Endothelial cell of umbilical vein (primary cell): ENCODE measurements at regions not wholly inside any gene's neighbourhood (a gene's known extent, or its start where the extent isn't known, plus 50 kb on each side); places are given as distances from the start of the nearest gene placed in this dataset.

Experiments
- BruUV-seq: library from RNA; stranded (reverse); fragments of 400-500 nt; replicated peaks from 2 replicates; lab custom pipeline; 2021; lab: Mats Ljungman, UMichigan
- CTCF ChIA-PET: fragments of 300-600, 350-600 bp; sonication (Branson Sonifier 250); formaldehyde crosslinking; loops from one replicate; lab custom pipeline; 2021; ENCODE audit warnings: antibody characterized with exemption, inconsistent platforms; lab: Charles Lee
- POLR2A ChIA-PET: fragments of 300-600, 350-600 bp; sonication (Branson Sonifier 250); formaldehyde crosslinking; loops from one replicate; lab custom pipeline; 2021; ENCODE audit warnings: antibody characterized with exemption, inconsistent platforms; lab: Charles Lee
- DNase-seq: peaks from one replicate; pipeline ENCODE4 v3.0.0-alpha.2; 2011; ENCODE audit warnings: low read depth, low spot score
- FAIRE-seq: peaks from 2 replicates; lab custom pipeline; 2011; peaks lifted over from hg19 to GRCh38; lab: Jason Lieb, UNC
- H2AFZ ChIP-seq: 2 replicates; pipeline ENCODE4 v1.6.0; 2012; ENCODE audit warnings: low read depth, low read length, control low read depth, inconsistent platforms
- H3K27ac ChIP-seq: 2 replicates; pipeline ENCODE4 v1.5.1; 2011; ENCODE audit warnings: low read depth, mild to moderate bottlenecking, control low read depth, low read length, moderate library complexity; ENCODE audit not compliant: insufficient read depth
- H3K27me3 ChIP-seq, 2 experiments: 2 replicates each; pipeline versions ENCODE4 v1.6.0 to v1.6.1; 2011; ENCODE audit warnings: low read length in 2 of 2, mixed read lengths in 1 of 2; ENCODE audit not compliant: control insufficient read depth in 2 of 2, insufficient read depth in 2 of 2
- H3K36me3 ChIP-seq, 2 experiments: 2 replicates in 1 of 2; 3 replicates in 1 of 2; pipeline ENCODE4 v1.5.1; 2011; ENCODE audit warnings: low read length in 2 of 2, mild to moderate bottlenecking in 1 of 2, moderate library complexity in 1 of 2; ENCODE audit not compliant: control insufficient read depth in 2 of 2, insufficient read depth in 2 of 2; ENCODE audit errors: extremely low read depth in 1 of 2
- H3K4me1 ChIP-seq: 3 replicates; pipeline ENCODE4 v1.5.1; 2011; ENCODE audit warnings: mild to moderate bottlenecking, low read length; ENCODE audit not compliant: control insufficient read depth, insufficient read depth; ENCODE audit errors: extremely low read depth
- H3K4me2 ChIP-seq: 2 replicates; pipeline ENCODE4 v1.6.1; 2011; ENCODE audit warnings: low read length, control low read depth, mixed read lengths; ENCODE audit not compliant: insufficient read depth
- H3K4me3 ChIP-seq, 3 experiments: fragments of 200-600 bp in 1 of 3; sonication (generic), shearing (Covaris generic) in 1 of 3; replicated peaks in 1 of 3; 2 replicates each; pipeline ENCODE4 v1.5.1; 2011 to 2016; ENCODE audit warnings: control low read depth in 3 of 3, low read length in 3 of 3, mild to moderate bottlenecking in 2 of 3, inconsistent platforms in 1 of 3, low read depth in 1 of 3, moderate library complexity in 1 of 3; ENCODE audit not compliant: insufficient read depth in 1 of 3
- H3K79me2 ChIP-seq: 2 replicates; pipeline ENCODE4 v1.6.0; 2012; ENCODE audit warnings: low read length, inconsistent platforms; ENCODE audit not compliant: control insufficient read depth, insufficient read depth
- H3K9ac ChIP-seq: replicated peaks from 2 replicates; pipeline ENCODE3; 2011; ENCODE audit warnings: low read length, control low read depth; ENCODE audit not compliant: insufficient read depth; ENCODE audit errors: extremely low read depth
- H3K9me1 ChIP-seq: replicated peaks from 3 replicates; pipeline ENCODE4 v1.6.0; 2011; ENCODE audit warnings: mild to moderate bottlenecking, low read length; ENCODE audit not compliant: control insufficient read depth, insufficient read depth; ENCODE audit errors: extremely low read depth
- H3K9me3 ChIP-seq: replicated peaks from 2 replicates; pipeline ENCODE4 v1.5.1; 2012; ENCODE audit warnings: low read length, inconsistent platforms; ENCODE audit not compliant: control insufficient read depth, insufficient read depth
- H4K20me1 ChIP-seq: replicated peaks from 2 replicates; pipeline ENCODE3; 2011; ENCODE audit warnings: mild to moderate bottlenecking, low read length; ENCODE audit not compliant: control insufficient read depth, insufficient read depth; ENCODE audit errors: extremely low read depth
- EZH2 ChIP-seq: IDR thresholded peaks from 2 replicates; pipeline ENCODE4 v1.6.1; 2012; ENCODE audit warnings: borderline replicate concordance, low read depth, mild to moderate bottlenecking, moderate library complexity, low read length, inconsistent platforms; ENCODE audit not compliant: severe bottlenecking
- FOS ChIP-seq: IDR thresholded peaks from 2 replicates; pipeline ENCODE4 v1.6.1; 2011; ENCODE audit warnings: mild to moderate bottlenecking, low read length, moderate library complexity, borderline replicate concordance; ENCODE audit not compliant: insufficient read depth
- GATA2 ChIP-seq: IDR thresholded peaks from 2 replicates; pipeline ENCODE4 v1.7.0; 2011; ENCODE audit warnings: low read depth, mild to moderate bottlenecking, moderate library complexity, mixed read lengths, low read length; ENCODE audit not compliant: insufficient read length, insufficient read depth
- JUN ChIP-seq: IDR thresholded peaks from 2 replicates; pipeline ENCODE4 v1.6.1; 2011; ENCODE audit warnings: borderline replicate concordance, low read depth; ENCODE audit not compliant: insufficient read length, insufficient read depth
- MYC ChIP-seq: IDR thresholded peaks from one replicate; pipeline ENCODE4 v1.6.1; 2011; ENCODE audit warnings: mild to moderate bottlenecking, low read depth, low read length
- POLR2A ChIP-seq: IDR thresholded peaks from 2 replicates; pipeline ENCODE4 v1.6.1; 2012; ENCODE audit warnings: low read depth, mild to moderate bottlenecking, control low read depth, low read length
- POLR2AphosphoS5 ChIP-seq: IDR thresholded peaks from 2 replicates; pipeline ENCODE4 v1.6.1; 2012; ENCODE audit warnings: low read depth, mild to moderate bottlenecking, control low read depth, low read length, moderate library complexity; ENCODE audit not compliant: insufficient read depth
- dilution Hi-C: fragments of 300-500 bp; cut with MboI; formaldehyde crosslinking; loops from one replicate; pipeline ENCODE4 v1.15.0; 2019; ENCODE audit warnings: low sequenced_read_pairs; ENCODE audit not compliant: extremely low pct_ligation_motif_present
- intact Hi-C: fragments of 100-400 bp; cut with micrococcal nuclease; formaldehyde crosslinking; loops from one replicate; pipeline ENCODE4 v1.10.0; 2022
- TF ChIP-seq, protein P1 (sequence below), 2 donors: IDR thresholded peaks; 1 replicate in 1 of 2; 2 replicates in 1 of 2; pipeline ENCODE4 v1.5.1; 2011; ENCODE audit warnings: low read length in 2 of 2, mild to moderate bottlenecking in 2 of 2, moderate library complexity in 2 of 2, control low read depth in 1 of 2, inconsistent platforms in 1 of 2, low read depth in 1 of 2; ENCODE audit not compliant: insufficient read depth in 1 of 2; ENCODE audit errors: extremely low read depth in 1 of 2
- TF ChIP-seq, protein P2 (sequence below): IDR thresholded peaks from 2 replicates; pipeline ENCODE4 v1.6.1; 2011; ENCODE audit not compliant: insufficient read depth, insufficient read length

DNA sequence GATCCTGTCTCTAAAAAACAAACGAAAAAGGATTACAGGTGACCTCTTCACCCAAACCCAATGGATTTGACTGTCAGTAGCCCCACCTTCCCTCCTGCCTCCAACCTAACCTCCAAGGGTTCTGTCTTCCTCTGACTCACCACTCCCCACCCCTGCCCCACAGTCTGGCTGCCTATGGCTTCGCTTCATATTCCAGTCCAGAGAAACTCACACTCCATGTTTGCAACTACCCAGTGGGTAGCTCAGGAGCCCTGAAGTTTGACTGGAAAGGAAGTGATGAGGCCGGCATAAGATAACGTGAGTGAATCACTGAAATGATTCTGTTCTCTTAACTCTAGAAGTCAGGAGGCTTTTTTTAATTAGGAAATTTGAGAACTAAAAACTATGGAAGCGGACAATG lies 303.9 kb downstream of the FOXO1 start:
- no TSS peak for BruUV-seq

DNA sequence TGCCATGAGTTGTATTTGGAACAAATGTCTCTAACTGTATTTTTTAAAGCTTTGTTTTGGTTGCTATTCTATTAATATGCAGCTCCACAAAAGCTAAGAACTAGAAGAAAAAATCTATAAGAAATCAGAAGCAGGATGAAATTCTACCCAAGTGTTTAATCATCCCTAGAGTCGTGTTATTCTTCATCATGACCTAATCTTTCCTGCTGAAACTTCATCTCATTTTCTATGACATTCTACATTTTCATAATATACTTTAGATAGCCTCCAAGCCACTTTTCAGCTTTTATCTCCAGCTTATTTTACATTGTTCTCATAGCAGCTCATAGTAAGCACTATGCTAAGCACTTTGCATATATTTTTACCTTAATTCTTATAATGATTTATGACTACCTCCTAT lies 302.8 kb downstream of the FOXO1 start:
- DNase-seq (no peak), FAIRE-seq (no peak)
- no TSS peak for BruUV-seq
- no peaks in the 10 kb centered on the region for H3K36me3 ChIP-seq
- H3K9me3 ChIP-seq: no peaks in the 10 kb centered on the region
- TF ChIP-seq POLR2AphosphoS5 (no peak), MYC (no peak), JUN (no peak), EZH2 (no peak), POLR2A (no peak), GATA2 (no peak), FOS (no peak)
- TF ChIP-seq, protein P1, sequence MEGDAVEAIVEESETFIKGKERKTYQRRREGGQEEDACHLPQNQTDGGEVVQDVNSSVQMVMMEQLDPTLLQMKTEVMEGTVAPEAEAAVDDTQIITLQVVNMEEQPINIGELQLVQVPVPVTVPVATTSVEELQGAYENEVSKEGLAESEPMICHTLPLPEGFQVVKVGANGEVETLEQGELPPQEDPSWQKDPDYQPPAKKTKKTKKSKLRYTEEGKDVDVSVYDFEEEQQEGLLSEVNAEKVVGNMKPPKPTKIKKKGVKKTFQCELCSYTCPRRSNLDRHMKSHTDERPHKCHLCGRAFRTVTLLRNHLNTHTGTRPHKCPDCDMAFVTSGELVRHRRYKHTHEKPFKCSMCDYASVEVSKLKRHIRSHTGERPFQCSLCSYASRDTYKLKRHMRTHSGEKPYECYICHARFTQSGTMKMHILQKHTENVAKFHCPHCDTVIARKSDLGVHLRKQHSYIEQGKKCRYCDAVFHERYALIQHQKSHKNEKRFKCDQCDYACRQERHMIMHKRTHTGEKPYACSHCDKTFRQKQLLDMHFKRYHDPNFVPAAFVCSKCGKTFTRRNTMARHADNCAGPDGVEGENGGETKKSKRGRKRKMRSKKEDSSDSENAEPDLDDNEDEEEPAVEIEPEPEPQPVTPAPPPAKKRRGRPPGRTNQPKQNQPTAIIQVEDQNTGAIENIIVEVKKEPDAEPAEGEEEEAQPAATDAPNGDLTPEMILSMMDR (IDR thresholded peaks at IDR 0.05; ENCODE audit: extremely low read depth in 1 of 2, insufficient read depth in 1 of 2, low read depth in 1 of 2, low read length in 2 of 2): no peak
- TF ChIP-seq, protein P2, sequence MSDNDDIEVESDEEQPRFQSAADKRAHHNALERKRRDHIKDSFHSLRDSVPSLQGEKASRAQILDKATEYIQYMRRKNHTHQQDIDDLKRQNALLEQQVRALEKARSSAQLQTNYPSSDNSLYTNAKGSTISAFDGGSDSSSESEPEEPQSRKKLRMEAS: no peak
- H4K20me1 ChIP-seq: no peaks in the 10 kb centered on the region
- no peak overlapping the region for H3K4me2 ChIP-seq
- H3K4me1 ChIP-seq: no peaks in the 10 kb centered on the region
- H3K9ac ChIP-seq: no peak overlapping the region
- no peaks in the 10 kb centered on the region for H3K9me1 ChIP-seq
- dilution Hi-C loops (no loop called here), intact Hi-C loops (no loop called here)
- H3K27me3 ChIP-seq: no peaks in the 10 kb centered on the region
- H2AFZ ChIP-seq: no peak overlapping the region
- H3K79me2 ChIP-seq: no peaks in the 10 kb centered on the region
- no peak overlapping the region for H3K27ac ChIP-seq
- H3K4me3 ChIP-seq: no peak overlapping the region
- POLR2A ChIA-PET: interaction anchor here (0.5 kb wide), 1 partner anchor 16 kb away, joined by 3 read pairs; no protein-coding TSS in a partner anchor
- CTCF ChIA-PET: interaction anchor here (0.6 to 1.2 kb wide), 4 partner anchors 12 to 541 kb away, joined by 3 read pairs; no protein-coding TSS in a partner anchor

More for the DNA sequence above, 303.9 kb downstream of the FOXO1 start:
- H3K79me2 ChIP-seq: no peaks in the 10 kb centered on the region
- no peak overlapping the region for H3K27ac ChIP-seq
- H3K9me1 ChIP-seq: no peaks in the 10 kb centered on the region
- H3K4me1 ChIP-seq: no peaks in the 10 kb centered on the region
- no peak overlapping the region for H3K9ac ChIP-seq
- no peak for TF ChIP-seq FOS
- TF ChIP-seq, protein P2: no peak
- TF ChIP-seq MYC: no peak
- no peak for TF ChIP-seq POLR2A
- no peak for TF ChIP-seq GATA2
- H3K4me2 ChIP-seq: no peak overlapping the region
- DNase-seq (no peak), FAIRE-seq (no peak)
- H2AFZ ChIP-seq: no peak overlapping the region
- no peaks in the 10 kb centered on the region for H4K20me1 ChIP-seq
- no peaks in the 10 kb centered on the region for H3K27me3 ChIP-seq
- POLR2A ChIA-PET: no interaction called here
- dilution Hi-C loops (no loop called here), intact Hi-C loops (no loop called here)
- CTCF ChIA-PET: no interaction called here
- no peaks in the 10 kb centered on the region for H3K9me3 ChIP-seq
- H3K36me3 ChIP-seq: no peaks in the 10 kb centered on the region
- no peak overlapping the region for H3K4me3 ChIP-seq
